SK-N-SH treated with all-trans-retinoic acid at 6 μM for 48 hours (cell line): ENCODE measurements at regions not wholly inside any gene's neighbourhood (a gene's known extent, or its start where the extent isn't known, plus 50 kb on each side); places are given as distances from the start of the nearest gene placed in this dataset.

ENCODE experiments used
- ARNTL ChIP-seq: fragments of 450-650 bp; formaldehyde crosslinking; IDR thresholded peaks from 2 replicates; pipeline ENCODE4 v1.5.0; 2020; ENCODE audit warnings: low read depth, mild to moderate bottlenecking, moderate library complexity, borderline replicate concordance
- BACH2 ChIP-seq: fragments of 250-450 bp; sonication (Bioruptor Pico); IDR thresholded peaks from 2 replicates; pipeline ENCODE4 v1.9.0; 2021; ENCODE audit warnings: mild to moderate bottlenecking, borderline replicate concordance
- CREB5 ChIP-seq: fragments of 250-450 bp; sonication (Bioruptor Pico); IDR thresholded peaks from 2 replicates; pipeline ENCODE4 v1.5.1; 2020; ENCODE audit warnings: low read depth, mild to moderate bottlenecking, moderate library complexity
- ESRRG ChIP-seq: fragments of 250-450 bp; sonication (Bioruptor Pico); IDR thresholded peaks from 2 replicates; pipeline ENCODE4 v1.6.1; 2021; ENCODE audit warnings: mild to moderate bottlenecking
- ISL1 ChIP-seq: fragments of 250-450 bp; sonication (Bioruptor Pico); IDR thresholded peaks from 2 replicates; pipeline ENCODE4 v2.1.2; 2022; ENCODE audit warnings: mild to moderate bottlenecking, moderate library complexity
- OSR1 ChIP-seq: fragments of 250-450 bp; sonication (Bioruptor Pico); IDR thresholded peaks from 2 replicates; pipeline ENCODE4 v1.8.0; 2022; ENCODE audit warnings: moderate library complexity, mild to moderate bottlenecking, inconsistent platforms
- PATZ1 ChIP-seq: fragments of 250-450 bp; sonication (Bioruptor Pico); IDR thresholded peaks from 2 replicates; pipeline ENCODE4 v1.8.0; 2020; ENCODE audit warnings: mild to moderate bottlenecking, moderate library complexity, borderline replicate concordance
- PPARA ChIP-seq: fragments of 250-450 bp; sonication (Bioruptor Pico); IDR thresholded peaks from 2 replicates; pipeline ENCODE4 v1.5.0; 2020; ENCODE audit warnings: mild to moderate bottlenecking, borderline replicate concordance
- RARB ChIP-seq: fragments of 250-450 bp; sonication (Bioruptor Pico); IDR thresholded peaks from 2 replicates; pipeline ENCODE4 v1.8.0; 2021; ENCODE audit warnings: mild to moderate bottlenecking, moderate library complexity
- SNAI2 ChIP-seq: fragments of 250-450 bp; sonication (Bioruptor Pico); IDR thresholded peaks from 2 replicates; pipeline ENCODE4 v1.5.0; 2020; ENCODE audit warnings: mild to moderate bottlenecking, moderate library complexity
- ZFP3 ChIP-seq: fragments of 250-450 bp; sonication (Bioruptor Pico); IDR thresholded peaks from 2 replicates; pipeline ENCODE4 v1.5.0; 2020; ENCODE audit warnings: mild to moderate bottlenecking, moderate library complexity
- TF ChIP-seq, protein P1 (sequence below): fragments of 250-450 bp; sonication (Bioruptor Pico); IDR thresholded peaks from 2 replicates; pipeline ENCODE4 v1.5.0; 2020; ENCODE audit warnings: mild to moderate bottlenecking, moderate library complexity

DNA sequence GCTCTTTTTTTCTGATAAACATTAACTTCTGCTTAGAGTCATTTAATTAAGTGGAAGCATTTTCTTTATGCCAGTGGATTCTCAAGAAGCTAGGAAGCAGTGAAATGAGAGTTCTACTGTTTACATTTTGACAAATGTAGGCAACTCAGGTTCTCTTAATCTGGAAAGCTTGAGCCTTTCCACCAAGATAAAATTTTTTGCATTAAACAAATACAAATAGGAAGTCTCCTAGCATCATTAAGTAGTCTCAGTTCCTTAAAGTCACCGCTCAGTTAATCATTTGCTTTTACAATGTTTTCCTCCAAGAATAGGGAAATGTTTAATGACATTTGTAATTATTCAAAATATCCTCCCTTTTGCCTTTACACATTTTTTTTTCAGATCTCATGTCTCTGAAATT is 290.4 kb upstream of the PDE4D start:
- TF ChIP-seq CREB5 (CRISPR knock-in tag), result no peak
- no peak for TF ChIP-seq PATZ1 (CRISPR knock-in tag)
- no peak for TF ChIP-seq OSR1 (CRISPR knock-in tag)
- TF ChIP-seq, protein P1, sequence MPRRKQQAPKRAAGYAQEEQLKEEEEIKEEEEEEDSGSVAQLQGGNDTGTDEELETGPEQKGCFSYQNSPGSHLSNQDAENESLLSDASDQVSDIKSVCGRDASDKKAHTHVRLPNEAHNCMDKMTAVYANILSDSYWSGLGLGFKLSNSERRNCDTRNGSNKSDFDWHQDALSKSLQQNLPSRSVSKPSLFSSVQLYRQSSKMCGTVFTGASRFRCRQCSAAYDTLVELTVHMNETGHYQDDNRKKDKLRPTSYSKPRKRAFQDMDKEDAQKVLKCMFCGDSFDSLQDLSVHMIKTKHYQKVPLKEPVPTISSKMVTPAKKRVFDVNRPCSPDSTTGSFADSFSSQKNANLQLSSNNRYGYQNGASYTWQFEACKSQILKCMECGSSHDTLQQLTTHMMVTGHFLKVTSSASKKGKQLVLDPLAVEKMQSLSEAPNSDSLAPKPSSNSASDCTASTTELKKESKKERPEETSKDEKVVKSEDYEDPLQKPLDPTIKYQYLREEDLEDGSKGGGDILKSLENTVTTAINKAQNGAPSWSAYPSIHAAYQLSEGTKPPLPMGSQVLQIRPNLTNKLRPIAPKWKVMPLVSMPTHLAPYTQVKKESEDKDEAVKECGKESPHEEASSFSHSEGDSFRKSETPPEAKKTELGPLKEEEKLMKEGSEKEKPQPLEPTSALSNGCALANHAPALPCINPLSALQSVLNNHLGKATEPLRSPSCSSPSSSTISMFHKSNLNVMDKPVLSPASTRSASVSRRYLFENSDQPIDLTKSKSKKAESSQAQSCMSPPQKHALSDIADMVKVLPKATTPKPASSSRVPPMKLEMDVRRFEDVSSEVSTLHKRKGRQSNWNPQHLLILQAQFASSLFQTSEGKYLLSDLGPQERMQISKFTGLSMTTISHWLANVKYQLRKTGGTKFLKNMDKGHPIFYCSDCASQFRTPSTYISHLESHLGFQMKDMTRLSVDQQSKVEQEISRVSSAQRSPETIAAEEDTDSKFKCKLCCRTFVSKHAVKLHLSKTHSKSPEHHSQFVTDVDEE, result no peak
- no peak for TF ChIP-seq SNAI2 (CRISPR knock-in tag)
- TF ChIP-seq PPARA (CRISPR knock-in tag), result no peak
- TF ChIP-seq ARNTL (CRISPR knock-in tag), result no peak
- TF ChIP-seq RARB (CRISPR knock-in tag), result no peak
- TF ChIP-seq ISL1 (CRISPR knock-in tag), result no peak
- TF ChIP-seq BACH2, result no peak
- TF ChIP-seq ESRRG (CRISPR knock-in tag), result no peak
- no peak for TF ChIP-seq ZFP3
